SHP77 treated with DMSO at 0.1 percent for 48 hours (cell line): ENCODE measurements at regions not wholly inside any gene's neighbourhood (a gene's known extent, or its start where the extent isn't known, plus 50 kb on each side); places are given as distances from the start of the nearest gene placed in this dataset.
"Not testable (repeated sequence)": the region's sequence is repeated elsewhere in the genome, so short reads cannot be mapped to it uniquely, and the experiment has no call there.

Experiments
- DNase-seq: peaks from one replicate; lab custom pipeline; 2025; lab: John Stamatoyannopoulos, UW

DNA sequence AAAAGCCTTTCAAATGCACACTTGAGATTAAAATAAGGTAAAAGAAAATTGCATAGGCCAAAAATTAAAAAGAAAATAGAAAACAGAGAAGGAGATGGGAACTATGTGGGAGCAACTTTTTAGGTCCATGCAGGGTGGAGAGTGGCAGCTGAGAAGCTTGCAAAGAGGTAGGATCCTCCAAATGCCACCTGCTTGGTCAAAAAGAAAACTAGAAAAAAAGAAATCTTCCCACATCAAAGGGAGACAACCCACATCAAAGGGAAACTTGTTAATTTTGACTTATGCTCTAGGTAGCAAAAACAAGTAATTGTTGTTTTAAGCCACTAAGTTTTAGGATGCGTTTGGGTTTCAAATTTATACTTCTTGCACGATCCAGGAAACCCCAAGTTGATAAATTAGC, 342.9 kb downstream of the IL20RB start:
- no peak for DNase-seq

DNA sequence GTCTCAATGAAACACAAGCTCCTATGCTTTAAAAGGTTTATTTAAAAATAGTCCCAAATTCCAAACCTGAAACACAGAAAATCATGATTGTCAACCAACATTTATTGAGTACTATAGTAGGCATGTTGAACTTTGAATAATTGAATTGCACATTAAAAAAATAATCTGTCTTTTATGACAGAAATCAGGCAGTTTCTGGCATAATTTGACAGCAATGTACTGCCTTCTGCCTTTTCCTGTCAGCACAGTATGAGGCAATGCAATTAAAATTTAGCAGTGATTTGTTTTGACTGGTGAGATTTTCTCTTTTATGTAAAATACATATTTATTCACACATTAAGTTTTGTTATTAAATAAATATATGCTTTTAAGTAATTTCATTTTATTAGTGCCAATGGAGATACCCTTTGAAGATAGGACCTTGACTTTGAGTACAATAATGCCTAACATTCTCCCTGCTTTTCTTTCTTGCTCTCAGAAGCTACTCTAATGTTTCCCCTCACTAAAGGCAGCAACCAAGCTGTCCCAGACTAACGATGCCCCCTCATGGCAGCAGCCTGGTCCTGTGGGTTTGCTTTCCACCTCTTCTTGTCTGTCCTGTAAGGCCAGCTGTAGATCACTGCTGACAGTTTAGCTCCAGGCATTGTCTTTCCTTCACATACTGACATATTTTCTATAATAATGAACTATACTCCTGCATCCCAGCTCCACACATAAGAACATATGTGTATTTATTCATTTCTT, 346.7 kb downstream of the IL20RB start:
- DNase-seq, result no peak

GRCh38 chr3:137324114-137324513, 366.3 kb downstream of the IL20RB start:
- DNase-seq, result no peak

GRCh38 chr3:137325170-137325569, 367.4 kb downstream of the IL20RB start:
- no peak for DNase-seq

DNA sequence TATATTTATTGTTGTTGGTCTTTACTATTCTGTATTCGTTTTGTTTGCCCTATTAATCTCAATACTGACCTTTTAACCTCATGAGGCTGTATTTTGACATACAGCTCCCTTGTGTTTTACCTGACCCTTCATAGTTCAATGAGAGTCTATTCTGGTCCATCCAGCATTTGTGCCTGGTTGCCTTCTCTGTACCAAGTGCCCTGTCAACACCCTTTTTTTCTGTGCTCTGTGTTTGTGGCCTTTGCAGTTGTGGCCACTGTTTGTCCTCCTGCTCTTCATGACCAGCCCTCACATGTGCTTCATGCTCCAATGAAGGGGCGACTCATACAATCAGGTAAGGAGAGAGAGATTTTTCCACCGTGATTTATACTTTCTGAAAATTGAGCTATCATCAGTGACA, 368.2 kb downstream of the IL20RB start:
- DNase-seq, result no peak

DNA sequence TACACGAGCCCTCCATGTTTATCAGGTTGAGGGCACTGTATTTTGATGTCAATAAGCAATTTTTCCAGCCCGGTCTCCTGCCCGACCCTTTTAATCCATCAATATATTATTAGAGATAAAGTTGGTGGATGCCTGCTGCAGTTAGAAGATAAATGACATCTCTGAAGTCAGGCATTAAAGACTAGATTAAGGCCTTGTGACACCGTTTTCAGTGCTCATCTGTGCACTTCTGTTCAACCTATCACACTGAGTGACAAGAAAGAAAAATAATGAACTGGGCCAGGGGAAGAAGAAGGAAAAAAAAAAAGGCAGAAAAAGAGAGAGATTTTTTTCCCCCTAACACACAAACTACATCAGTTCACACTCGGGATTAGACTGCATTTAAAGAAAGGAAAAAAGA, 371.8 kb downstream of the IL20RB start:
- no peak for DNase-seq

DNA sequence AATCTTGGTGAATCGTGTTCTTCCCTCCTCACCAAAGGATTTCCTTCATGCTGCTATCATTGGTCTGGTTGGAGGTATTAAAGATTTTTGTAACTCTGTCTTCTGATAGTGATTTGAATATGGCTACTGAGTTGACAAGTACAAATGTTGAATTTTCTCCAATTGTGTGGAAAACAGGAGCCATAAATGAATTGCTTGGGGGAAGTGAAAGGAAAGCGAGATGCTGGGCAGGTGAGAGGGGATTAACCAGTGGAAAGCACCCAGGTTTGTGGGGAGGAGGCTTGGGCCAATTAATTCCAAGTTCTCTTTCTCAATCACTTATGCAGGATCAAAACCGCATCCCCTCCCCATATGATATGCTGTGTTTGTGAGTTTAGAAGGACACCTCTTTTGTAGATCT, 372.5 kb downstream of the IL20RB start:
- DNase-seq, result no peak

GRCh38 chr3:137332297-137332696, 374.5 kb downstream of the IL20RB start:
- no peak for DNase-seq

DNA sequence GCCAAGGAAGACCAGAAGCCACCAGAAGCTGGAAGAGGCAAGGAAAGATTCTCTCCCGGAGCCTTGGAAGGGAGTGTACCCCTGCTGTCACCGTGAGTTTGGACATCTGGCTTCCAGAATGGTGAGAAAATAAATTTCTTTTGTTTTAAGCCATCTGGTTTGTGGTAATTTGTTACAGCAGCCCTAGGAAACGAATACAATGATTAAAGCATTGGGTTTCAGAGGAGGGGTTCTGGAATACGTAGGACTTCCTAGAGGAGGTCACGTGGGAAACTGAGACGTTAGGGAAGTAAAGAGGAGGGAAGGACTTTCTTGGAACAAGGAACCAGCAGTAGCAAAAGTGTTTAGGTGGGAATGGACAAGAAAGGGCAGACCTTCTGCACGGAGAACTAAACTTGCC, 377.7 kb downstream of the IL20RB start:
- DNase-seq, result no peak

DNA sequence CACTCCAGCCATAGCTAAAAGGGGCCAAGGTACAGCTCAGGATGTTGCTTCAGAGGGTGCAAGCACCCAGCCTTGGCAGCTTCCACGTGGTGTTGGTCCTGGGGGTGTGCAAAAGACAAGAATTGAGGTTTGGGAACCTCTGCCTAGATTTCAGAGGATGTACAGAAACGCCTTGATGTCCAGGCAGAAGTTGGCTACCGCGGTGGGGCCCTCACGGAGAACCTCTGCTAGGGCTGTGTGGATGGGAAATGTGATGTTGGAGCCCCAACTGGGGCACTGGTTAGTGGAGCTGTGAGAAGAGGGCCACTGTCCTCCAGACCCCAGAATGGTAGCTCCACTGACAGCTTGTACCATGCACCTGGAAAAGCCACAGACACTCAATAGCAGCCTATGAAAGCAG, 380.6 kb downstream of the IL20RB start:
- not testable (repeated sequence) for DNase-seq

GRCh38 chr3:137343283-137343682, 385.5 kb downstream of the IL20RB start:
- no peak for DNase-seq

GRCh38 chr3:137347132-137347531, 389.3 kb downstream of the IL20RB start:
- DNase-seq, result no peak

DNA sequence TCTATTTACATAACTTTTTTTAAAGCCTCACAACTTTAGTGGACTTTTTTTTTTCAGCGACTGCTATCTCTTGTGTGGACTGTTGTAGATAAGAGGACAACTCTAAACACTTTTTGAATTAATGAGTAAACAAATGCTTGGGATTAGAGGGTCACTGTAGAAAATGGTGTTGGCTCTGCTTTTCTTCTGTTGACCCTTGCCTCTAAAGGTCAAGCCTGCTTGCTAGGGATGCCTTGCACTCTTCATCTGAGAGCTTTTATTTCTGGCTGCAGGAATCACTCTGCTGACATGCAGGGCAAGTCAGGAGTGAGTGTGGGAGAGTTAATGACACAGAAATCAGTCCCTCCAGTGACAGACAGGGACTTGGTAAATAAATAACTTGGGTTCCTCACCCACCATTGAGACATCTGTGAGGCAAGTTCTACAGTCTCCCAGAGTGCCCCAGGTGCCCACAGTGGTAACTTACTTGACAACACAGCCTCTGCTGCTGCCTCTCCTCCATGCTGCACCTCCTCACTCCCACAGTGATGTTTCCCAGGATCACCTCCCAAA, 390.1 kb downstream of the IL20RB start:
- no peak for DNase-seq

GRCh38 chr3:137348936-137349335, 391.2 kb downstream of the IL20RB start:
- DNase-seq, result no peak

- no peak for DNase-seq
These were observed 392.0 kb downstream of the IL20RB start for GRCh38 chr3:137349557-137350348.

- DNase-seq, result no peak
These were observed 402.9 kb downstream of the IL20RB start for GRCh38 chr3:137360531-137361201.

DNA sequence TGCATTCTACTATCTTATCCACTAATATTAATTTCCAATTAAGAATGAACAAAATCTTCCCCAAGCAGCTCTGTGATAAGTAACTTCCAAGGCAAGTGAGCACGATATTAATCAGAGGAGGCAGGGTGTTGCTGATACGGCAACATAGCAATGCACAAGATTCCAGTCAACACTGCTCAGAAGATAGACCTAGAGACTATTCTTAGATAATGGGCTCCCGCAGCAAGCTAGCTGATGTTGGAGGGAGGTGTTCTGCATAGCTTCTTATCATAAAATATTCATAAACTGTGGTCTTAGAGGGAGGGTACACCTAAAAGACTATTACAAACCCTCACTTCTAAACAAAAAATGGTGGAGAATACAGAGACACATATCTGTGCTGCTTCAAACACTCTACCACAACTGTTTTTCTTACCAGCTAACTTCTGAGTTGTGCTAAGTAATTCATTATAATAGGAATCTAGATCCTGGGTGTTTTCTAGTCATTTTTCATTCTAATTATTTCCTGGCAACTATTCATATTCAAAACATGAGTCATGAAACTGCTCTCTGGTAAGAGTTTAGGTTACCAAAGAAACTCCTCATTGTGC, 382.0 kb upstream of the SOX14 start:
- DNase-seq, result no peak

GRCh38 chr3:137385922-137386321, 378.2 kb upstream of the SOX14 start:
- DNase-seq, result no peak

DNA sequence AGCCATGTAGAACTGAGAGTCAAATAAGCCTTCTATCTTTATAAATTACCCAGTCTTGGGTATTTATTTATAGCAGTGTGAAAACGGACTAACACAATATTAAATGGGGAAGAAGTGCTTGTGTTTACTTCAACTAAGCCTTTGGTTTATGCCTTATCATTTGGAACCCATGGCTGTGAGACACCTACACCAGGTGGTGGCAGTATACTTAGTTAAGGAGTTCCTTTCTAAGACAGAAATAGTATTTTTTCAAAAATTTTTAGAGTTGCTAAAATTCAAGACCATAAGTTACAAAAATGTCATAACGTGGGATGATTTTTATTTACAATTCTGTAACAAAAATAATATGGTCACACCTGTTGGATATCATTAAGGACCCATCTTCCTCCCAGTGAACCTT, 354.5 kb upstream of the SOX14 start:
- DNase-seq, result no peak

- no peak for DNase-seq
These were observed 354.1 kb upstream of the SOX14 start for GRCh38 chr3:137410028-137410427.

DNA sequence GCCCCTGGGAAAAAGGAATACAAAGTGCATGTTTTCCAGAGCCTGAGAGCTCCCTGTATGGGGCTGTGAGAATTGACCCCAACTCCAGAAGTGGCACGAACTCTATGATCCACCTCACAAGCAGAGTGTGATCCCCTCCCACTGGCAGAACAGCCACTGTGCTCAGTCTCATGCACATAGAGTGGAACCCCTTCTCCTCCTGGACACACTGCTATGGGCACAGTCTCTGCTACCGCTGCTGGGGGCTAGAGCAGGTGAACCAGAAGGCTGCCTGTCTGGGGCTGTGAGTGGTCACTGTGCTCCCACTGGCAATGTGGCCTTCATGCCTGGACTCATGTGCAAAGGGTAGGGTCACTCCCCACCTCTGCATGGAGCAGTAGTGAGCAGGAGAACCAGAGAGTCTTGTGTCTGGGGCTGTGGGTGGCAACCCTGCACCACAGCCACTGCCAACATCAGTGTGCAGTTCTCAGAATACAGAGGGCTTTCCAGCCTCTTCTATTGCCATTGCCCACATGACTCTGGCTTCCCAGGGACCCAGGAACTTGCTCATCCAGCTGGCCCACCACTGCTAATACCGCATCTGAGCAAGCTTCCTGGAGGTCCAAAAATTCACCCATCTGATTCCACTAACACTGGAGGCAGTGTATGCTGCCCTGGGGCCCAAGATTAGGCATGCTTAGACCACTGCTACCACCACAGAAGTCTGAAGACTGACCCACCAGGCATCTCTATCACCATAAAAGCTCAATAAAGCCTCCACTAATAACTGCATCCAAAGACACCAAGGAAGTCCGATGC, 343.7 kb upstream of the SOX14 start:
- DNase-seq, result no peak
